ENCODE measurements at regions not wholly inside any gene's neighbourhood (a gene's known extent, or its start where the extent isn't known, plus 50 kb on each side); places are given as distances from the start of the nearest gene placed in this dataset.

GRCh38 chr18:73787316-73787715, 360.3 kb downstream of the FBXO15 start:
- no peak for DNase-seq (ENCODE audit: extremely low read depth, low read depth)
- no peak for TF ChIP-seq CTCF (IDR thresholded peaks at IDR 0.05; ENCODE audit: low read depth, low read length)

GRCh38 chr18:73785300-73785699, 362.3 kb downstream of the FBXO15 start:
- peak; percentile 68 for DNase-seq (ENCODE audit: extremely low read depth, low read depth)
- TF ChIP-seq CTCF (IDR thresholded peaks at IDR 0.05; ENCODE audit: low read depth, low read length) = no peak

GRCh38 chr18:73784853-73785252, 362.8 kb downstream of the FBXO15 start:
- DNase-seq (ENCODE audit: extremely low read depth, low read depth) = no peak
- no peak for TF ChIP-seq CTCF (IDR thresholded peaks at IDR 0.05; ENCODE audit: low read depth, low read length)

- TF ChIP-seq CTCF (IDR thresholded peaks at IDR 0.05; ENCODE audit: low read depth, low read length) = no peak
- DNase-seq (ENCODE audit: extremely low read depth, low read depth) = no peak
Measured at GRCh38 chr18:73782405-73782804, 365.2 kb downstream of the FBXO15 start.

- DNase-seq (ENCODE audit: extremely low read depth, low read depth) = no peak
- TF ChIP-seq CTCF (IDR thresholded peaks at IDR 0.05; ENCODE audit: low read depth, low read length) = no peak
Measured at GRCh38 chr18:73780218-73780617, 367.4 kb downstream of the FBXO15 start.

- no peak for TF ChIP-seq CTCF (IDR thresholded peaks at IDR 0.05; ENCODE audit: low read depth, low read length)
- no peak for DNase-seq (ENCODE audit: extremely low read depth, low read depth)
Measured at GRCh38 chr18:73778032-73778359, 369.6 kb downstream of the FBXO15 start.

GRCh38 chr18:73777356-73778031, 370.1 kb downstream of the FBXO15 start:
- no peak for DNase-seq (ENCODE audit: extremely low read depth, low read depth)

More at GRCh38 chr18:73777356-73778031, 370.1 kb downstream of the FBXO15 start:
- no peak for TF ChIP-seq CTCF (IDR thresholded peaks at IDR 0.05; ENCODE audit: low read depth, low read length)
